ENCODE measurements at regions not wholly inside any gene's neighbourhood (a gene's known extent, or its start where the extent isn't known, plus 50 kb on each side); places are given as distances from the start of the nearest gene placed in this dataset.

DNA sequence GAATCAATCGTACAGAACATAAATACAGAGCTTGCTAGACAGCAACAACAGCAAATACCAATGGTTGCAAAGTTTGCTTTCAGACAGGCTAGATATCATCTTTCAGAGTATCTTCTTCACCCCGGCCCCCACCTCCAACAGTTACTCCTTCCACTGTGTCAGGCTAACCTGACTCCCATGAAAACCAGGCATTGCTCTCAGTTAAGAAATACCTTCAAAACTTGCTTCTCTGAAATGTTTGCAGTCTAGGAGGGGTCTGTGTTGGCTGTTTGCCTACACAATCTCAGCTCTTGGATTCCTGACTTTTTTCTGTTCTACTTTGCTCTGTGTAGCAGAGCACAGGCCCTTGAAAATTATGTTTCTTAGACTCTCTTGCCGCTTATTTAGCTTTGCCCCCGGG lies 599.5 kb upstream of the SYT4 start:
- TF ChIP-seq ARNTL (CRISPR knock-in tag; IDR thresholded peaks at IDR 0.05; ENCODE audit: borderline replicate concordance, low read depth) (no peak), BACH2 (CRISPR knock-in tag; IDR thresholded peaks at IDR 0.05; ENCODE audit: borderline replicate concordance) (no peak), TSHZ2 (CRISPR knock-in tag; IDR thresholded peaks at IDR 0.05) (no peak), TCF4 (CRISPR knock-in tag; IDR thresholded peaks at IDR 0.05; ENCODE audit: borderline replicate concordance) (no peak), OSR1 (CRISPR knock-in tag; IDR thresholded peaks at IDR 0.05) (no peak), ZFP3 (CRISPR knock-in tag; IDR thresholded peaks at IDR 0.05) (no peak), ZC3H10 (CRISPR knock-in tag; IDR thresholded peaks at IDR 0.05) (no peak), GLIS3 (CRISPR knock-in tag; IDR thresholded peaks at IDR 0.05) (no peak), ESRRG (CRISPR knock-in tag; IDR thresholded peaks at IDR 0.05) (no peak), RARB (CRISPR knock-in tag; IDR thresholded peaks at IDR 0.05) (no peak), CSDC2 (CRISPR knock-in tag; IDR thresholded peaks at IDR 0.05) (no peak)
- TF ChIP-seq, protein P1, sequence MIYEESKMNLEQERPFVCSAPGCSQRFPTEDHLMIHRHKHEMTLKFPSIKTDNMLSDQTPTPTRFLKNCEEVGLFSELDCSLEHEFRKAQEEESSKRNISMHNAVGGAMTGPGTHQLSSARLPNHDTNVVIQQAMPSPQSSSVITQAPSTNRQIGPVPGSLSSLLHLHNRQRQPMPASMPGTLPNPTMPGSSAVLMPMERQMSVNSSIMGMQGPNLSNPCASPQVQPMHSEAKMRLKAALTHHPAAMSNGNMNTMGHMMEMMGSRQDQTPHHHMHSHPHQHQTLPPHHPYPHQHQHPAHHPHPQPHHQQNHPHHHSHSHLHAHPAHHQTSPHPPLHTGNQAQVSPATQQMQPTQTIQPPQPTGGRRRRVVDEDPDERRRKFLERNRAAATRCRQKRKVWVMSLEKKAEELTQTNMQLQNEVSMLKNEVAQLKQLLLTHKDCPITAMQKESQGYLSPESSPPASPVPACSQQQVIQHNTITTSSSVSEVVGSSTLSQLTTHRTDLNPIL (CRISPR knock-in tag; IDR thresholded peaks at IDR 0.05; ENCODE audit: low read depth): no peak
- TF ChIP-seq, protein P2, sequence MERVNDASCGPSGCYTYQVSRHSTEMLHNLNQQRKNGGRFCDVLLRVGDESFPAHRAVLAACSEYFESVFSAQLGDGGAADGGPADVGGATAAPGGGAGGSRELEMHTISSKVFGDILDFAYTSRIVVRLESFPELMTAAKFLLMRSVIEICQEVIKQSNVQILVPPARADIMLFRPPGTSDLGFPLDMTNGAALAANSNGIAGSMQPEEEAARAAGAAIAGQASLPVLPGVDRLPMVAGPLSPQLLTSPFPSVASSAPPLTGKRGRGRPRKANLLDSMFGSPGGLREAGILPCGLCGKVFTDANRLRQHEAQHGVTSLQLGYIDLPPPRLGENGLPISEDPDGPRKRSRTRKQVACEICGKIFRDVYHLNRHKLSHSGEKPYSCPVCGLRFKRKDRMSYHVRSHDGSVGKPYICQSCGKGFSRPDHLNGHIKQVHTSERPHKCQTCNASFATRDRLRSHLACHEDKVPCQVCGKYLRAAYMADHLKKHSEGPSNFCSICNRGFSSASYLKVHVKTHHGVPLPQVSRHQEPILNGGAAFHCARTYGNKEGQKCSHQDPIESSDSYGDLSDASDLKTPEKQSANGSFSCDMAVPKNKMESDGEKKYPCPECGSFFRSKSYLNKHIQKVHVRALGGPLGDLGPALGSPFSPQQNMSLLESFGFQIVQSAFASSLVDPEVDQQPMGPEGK (CRISPR knock-in tag; IDR thresholded peaks at IDR 0.05; ENCODE audit: borderline replicate concordance): no peak
- TF ChIP-seq, protein P3, sequence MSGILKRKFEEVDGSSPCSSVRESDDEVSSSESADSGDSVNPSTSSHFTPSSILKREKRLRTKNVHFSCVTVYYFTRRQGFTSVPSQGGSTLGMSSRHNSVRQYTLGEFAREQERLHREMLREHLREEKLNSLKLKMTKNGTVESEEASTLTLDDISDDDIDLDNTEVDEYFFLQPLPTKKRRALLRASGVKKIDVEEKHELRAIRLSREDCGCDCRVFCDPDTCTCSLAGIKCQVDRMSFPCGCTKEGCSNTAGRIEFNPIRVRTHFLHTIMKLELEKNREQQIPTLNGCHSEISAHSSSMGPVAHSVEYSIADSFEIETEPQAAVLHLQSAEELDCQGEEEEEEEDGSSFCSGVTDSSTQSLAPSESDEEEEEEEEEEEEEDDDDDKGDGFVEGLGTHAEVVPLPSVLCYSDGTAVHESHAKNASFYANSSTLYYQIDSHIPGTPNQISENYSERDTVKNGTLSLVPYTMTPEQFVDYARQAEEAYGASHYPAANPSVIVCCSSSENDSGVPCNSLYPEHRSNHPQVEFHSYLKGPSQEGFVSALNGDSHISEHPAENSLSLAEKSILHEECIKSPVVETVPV (CRISPR knock-in tag; IDR thresholded peaks at IDR 0.05): no peak

All from SK-N-SH treated with all-trans-retinoic acid at 6 μM for 48 hours (cell line).